Fibroblast of skin of left biceps (primary cell): ENCODE measurements at regions not wholly inside any gene's neighbourhood (a gene's known extent, or its start where the extent isn't known, plus 50 kb on each side); places are given as distances from the start of the nearest gene placed in this dataset.
"Not testable (repeated sequence)": the region's sequence is repeated elsewhere in the genome, so short reads cannot be mapped to it uniquely, and the experiment has no call there.

Source experiments
- DNase-seq, 2 experiments: peaks; one replicate each; pipeline ENCODE4 v3.0.0-alpha.2; 2013; ENCODE audit warnings: low read depth in 2 of 2

- DNase-seq: not testable (repeated sequence)
Observed at GRCh38 chr1:176396604-176397395, 66.2 kb upstream of the PAPPA2 start.

- DNase-seq: no peak
Observed at GRCh38 chr1:176391621-176392020, 71.4 kb upstream of the PAPPA2 start.

GRCh38 chr1:176384841-176385240 lies 78.1 kb upstream of the PAPPA2 start:
- DNase-seq: no peak

GRCh38 chr1:176382163-176382562 lies 80.8 kb upstream of the PAPPA2 start:
- DNase-seq: no peak

- no peak for DNase-seq
Observed at GRCh38 chr1:176379626-176380339, 83.2 kb upstream of the PAPPA2 start.

- peak; percentile 20 to 25 for DNase-seq
Observed at GRCh38 chr1:176374967-176375569, 87.9 kb upstream of the PAPPA2 start.

GRCh38 chr1:176364236-176364905 lies 98.6 kb upstream of the PAPPA2 start:
- DNase-seq: no peak

- not testable (repeated sequence) for DNase-seq
Observed at GRCh38 chr1:176349135-176349715, 113.8 kb upstream of the PAPPA2 start.

- DNase-seq: no peak
Observed at GRCh38 chr1:176341656-176342055, 121.3 kb upstream of the PAPPA2 start.

GRCh38 chr1:176338877-176339276 lies 124.1 kb upstream of the PAPPA2 start:
- no peak for DNase-seq

- no peak for DNase-seq
Observed at GRCh38 chr1:176330782-176331181, 123.7 kb upstream of the COP1 start.

- no peak for DNase-seq
Observed at GRCh38 chr1:176325664-176326063, 118.6 kb upstream of the COP1 start.

- DNase-seq: no peak
Observed at GRCh38 chr1:176323472-176323871, 116.4 kb upstream of the COP1 start.

GRCh38 chr1:176315519-176316220 lies 108.6 kb upstream of the COP1 start:
- DNase-seq: no peak

- DNase-seq: not testable (repeated sequence)
Observed at GRCh38 chr1:176296602-176297001, 89.5 kb upstream of the COP1 start.

- DNase-seq: no peak
Observed at GRCh38 chr1:176285996-176286395, 78.9 kb upstream of the COP1 start.

- DNase-seq: no peak
Observed at GRCh38 chr1:176271572-176271971, 64.5 kb upstream of the COP1 start.
